KOPT-K1 (cell line): ENCODE measurements at regions not wholly inside any gene's neighbourhood (a gene's known extent, or its start where the extent isn't known, plus 50 kb on each side); places are given as distances from the start of the nearest gene placed in this dataset.

Experiments
- H3K27ac ChIP-seq: fragments of 200-600 bp; sonication (generic); 2 replicates; pipeline ENCODE4 v1.5.1; 2016; ENCODE audit warnings: antibody characterized with exemption, mild to moderate bottlenecking, low read depth, low read length; ENCODE audit not compliant: poor library complexity, severe bottlenecking
- H3K36me3 ChIP-seq: fragments of 200-600 bp; sonication (generic); 2 replicates; pipeline ENCODE4 v1.5.1; 2017; ENCODE audit warnings: antibody characterized with exemption, mild to moderate bottlenecking, low read length, moderate library complexity; ENCODE audit not compliant: insufficient read depth
- H3K9me3 ChIP-seq: fragments of 200-600 bp; sonication (generic); 2 replicates; pipeline ENCODE4 v1.5.1; 2017; ENCODE audit warnings: antibody characterized with exemption, low read length, mild to moderate bottlenecking; ENCODE audit not compliant: insufficient read depth, poor library complexity, severe bottlenecking

- no peaks in the 10 kb centered on the region for H3K36me3 ChIP-seq
- H3K27ac ChIP-seq, result no peak overlapping the region
- no peaks in the 10 kb centered on the region for H3K9me3 ChIP-seq
Observed at GRCh38 chr2:151007365-151007764, 254.3 kb downstream of the RBM43 start.

GRCh38 chr2:151002959-151003600 lies 258.6 kb downstream of the RBM43 start:
- no peak overlapping the region for H3K27ac ChIP-seq
- no peaks in the 10 kb centered on the region for H3K36me3 ChIP-seq
- H3K9me3 ChIP-seq, result no peaks in the 10 kb centered on the region

GRCh38 chr2:150997702-150998440 lies 263.8 kb downstream of the RBM43 start:
- Histone ChIP-seq H3K27ac (no peak overlapping the region), H3K9me3 (no peaks in the 10 kb centered on the region), H3K36me3 (no peaks in the 10 kb centered on the region)

- H3K27ac ChIP-seq, result no peak overlapping the region
- no peaks in the 10 kb centered on the region for H3K36me3 ChIP-seq
- H3K9me3 ChIP-seq, result no peaks in the 10 kb centered on the region
Observed at GRCh38 chr2:150997066-150997465, 264.6 kb downstream of the RBM43 start.

- H3K27ac ChIP-seq, result no peak overlapping the region
- H3K9me3 ChIP-seq, result peaks cover 4% of the 10 kb centered on the region
- H3K36me3 ChIP-seq, result no peaks in the 10 kb centered on the region
Observed at GRCh38 chr2:150994076-150994475, 267.6 kb downstream of the RBM43 start.

GRCh38 chr2:150989969-150990368 lies 271.7 kb downstream of the RBM43 start:
- H3K9me3 ChIP-seq, result peaks cover 4% of the 10 kb centered on the region

GRCh38 chr2:150985741-150986140 lies 275.9 kb downstream of the RBM43 start:
- Histone ChIP-seq H3K36me3 (no peaks in the 10 kb centered on the region), H3K9me3 (peaks cover 4% of the 10 kb centered on the region), H3K27ac (no peak overlapping the region)

More at GRCh38 chr2:150989969-150990368, 271.7 kb downstream of the RBM43 start:
- H3K27ac ChIP-seq, result no peak overlapping the region
- no peaks in the 10 kb centered on the region for H3K36me3 ChIP-seq

GRCh38 chr2:150983314-150983897 lies 278.3 kb downstream of the RBM43 start:
- Histone ChIP-seq H3K27ac (no peak overlapping the region), H3K9me3 (no peaks in the 10 kb centered on the region), H3K36me3 (no peaks in the 10 kb centered on the region)

GRCh38 chr2:150981826-150982225 lies 279.8 kb downstream of the RBM43 start:
- H3K27ac ChIP-seq, result no peak overlapping the region
- H3K9me3 ChIP-seq, result no peaks in the 10 kb centered on the region
- H3K36me3 ChIP-seq, result no peaks in the 10 kb centered on the region

GRCh38 chr2:150978053-150978452 lies 283.6 kb downstream of the RBM43 start:
- Histone ChIP-seq H3K9me3 (no peaks in the 10 kb centered on the region), H3K36me3 (no peaks in the 10 kb centered on the region), H3K27ac (no peak overlapping the region)

- Histone ChIP-seq H3K27ac (no peak overlapping the region), H3K36me3 (no peaks in the 10 kb centered on the region), H3K9me3 (no peaks in the 10 kb centered on the region)
Observed at GRCh38 chr2:150977296-150977695, 284.4 kb downstream of the RBM43 start.

- H3K9me3 ChIP-seq, result no peaks in the 10 kb centered on the region
- no peaks in the 10 kb centered on the region for H3K36me3 ChIP-seq
- no peak overlapping the region for H3K27ac ChIP-seq
Observed at GRCh38 chr2:150976604-150977003, 285.1 kb downstream of the RBM43 start.

GRCh38 chr2:150974864-150975263 lies 286.8 kb downstream of the RBM43 start:
- H3K36me3 ChIP-seq, result no peaks in the 10 kb centered on the region
- no peaks in the 10 kb centered on the region for H3K9me3 ChIP-seq
- no peak overlapping the region for H3K27ac ChIP-seq

GRCh38 chr2:150974234-150974633 lies 287.4 kb downstream of the RBM43 start:
- Histone ChIP-seq H3K36me3 (no peaks in the 10 kb centered on the region), H3K9me3 (no peaks in the 10 kb centered on the region), H3K27ac (no peak overlapping the region)

GRCh38 chr2:150971910-150972309 lies 289.8 kb downstream of the RBM43 start:
- no peaks in the 10 kb centered on the region for H3K36me3 ChIP-seq

More at GRCh38 chr2:150971910-150972309, 289.8 kb downstream of the RBM43 start:
- Histone ChIP-seq H3K27ac (no peak overlapping the region), H3K9me3 (no peaks in the 10 kb centered on the region)
